ENCODE measurements at regions not wholly inside any gene's neighbourhood (a gene's known extent, or its start where the extent isn't known, plus 50 kb on each side); places are given as distances from the start of the nearest gene placed in this dataset.

DNA sequence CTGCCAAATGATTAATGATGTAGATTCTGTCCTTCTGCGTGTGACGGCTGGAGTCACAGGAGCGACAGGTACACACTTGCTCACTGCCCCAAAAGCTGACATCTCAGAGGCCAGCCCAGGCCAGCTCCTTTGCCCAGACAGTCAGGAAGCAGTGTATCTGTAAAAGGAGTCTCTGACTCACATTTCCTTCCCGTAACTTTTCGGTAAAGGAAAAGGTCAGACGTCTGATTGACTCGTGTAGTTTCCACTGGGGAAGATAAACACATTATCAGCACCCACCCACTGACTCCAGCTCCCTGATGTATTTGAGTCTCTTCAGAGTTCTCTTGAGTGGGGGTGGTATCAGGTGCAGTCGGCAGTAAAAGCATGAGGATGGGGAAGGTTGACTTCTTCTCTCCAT, 64.4 kb upstream of the WWC1 start:
- no peak for DNase-seq (ENCODE audit: low read depth in 2 of 2)

DNA sequence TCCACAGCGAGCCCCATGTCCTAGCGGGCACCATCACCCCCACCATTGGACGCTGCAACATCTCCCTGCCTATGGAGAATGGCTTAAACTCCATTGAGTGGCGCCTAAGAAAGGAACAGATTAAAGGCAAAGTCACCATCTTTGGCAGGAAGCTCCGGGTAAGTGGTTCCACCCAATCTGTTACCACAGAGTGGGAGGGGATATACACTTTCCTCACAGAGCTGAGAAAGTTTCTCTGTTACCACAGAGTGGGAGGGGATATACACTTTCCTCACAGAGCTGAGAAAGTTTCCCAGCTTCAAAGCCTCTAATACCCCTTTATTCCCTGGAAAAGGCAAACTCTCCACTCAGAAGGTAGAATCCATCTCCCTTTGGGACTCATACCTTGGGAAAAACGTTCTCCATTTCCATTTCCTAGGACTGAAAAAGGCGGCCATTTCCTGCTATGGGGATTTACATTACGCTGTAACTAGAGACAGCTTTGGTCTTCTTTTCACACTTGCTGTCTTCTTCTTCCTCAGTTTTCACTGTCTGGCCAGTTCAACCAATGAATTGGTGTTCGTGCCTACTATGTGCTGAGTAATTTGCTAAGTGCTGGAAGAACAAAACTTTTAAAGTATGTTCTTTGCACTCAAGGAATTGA, 63.4 kb upstream of the WWC1 start:
- DNase-seq (ENCODE audit: low read depth in 2 of 2): no peak

DNA sequence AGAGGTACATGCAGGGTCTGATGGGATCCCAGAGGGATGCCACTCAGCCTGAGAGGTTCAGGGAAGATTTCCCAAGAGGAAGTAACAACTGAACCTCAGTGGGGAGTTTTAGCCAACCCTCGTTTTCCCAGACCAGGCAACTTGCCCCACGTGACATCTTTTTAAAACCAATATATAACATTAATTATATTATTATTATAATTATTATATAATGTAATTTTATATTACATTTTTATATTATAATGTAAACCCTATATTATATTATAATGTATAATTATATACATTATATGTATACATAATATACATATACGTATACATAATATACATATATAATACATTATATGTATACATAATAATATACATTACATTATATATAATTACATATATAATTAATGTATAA, 62.8 kb upstream of the WWC1 start:
- no peak for DNase-seq (ENCODE audit: low read depth in 2 of 2)

DNA sequence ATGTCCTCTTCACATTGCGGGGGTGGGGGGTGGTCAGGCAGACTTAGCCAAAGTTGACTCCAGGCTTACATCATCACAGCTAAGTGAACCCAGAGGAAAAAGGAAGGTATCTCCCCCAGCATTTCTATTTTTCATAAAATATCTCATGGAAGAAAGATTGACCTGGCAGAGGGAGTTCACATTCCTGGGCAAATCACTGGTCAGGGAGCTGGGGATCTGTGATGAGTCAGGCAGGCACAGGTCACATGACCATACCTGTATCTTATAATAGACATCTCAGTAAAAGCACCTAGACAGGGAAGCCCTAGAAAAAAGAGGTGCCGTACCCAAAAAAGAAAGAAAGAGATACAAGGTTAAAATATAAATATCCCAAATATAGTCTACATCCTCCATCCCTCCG, 57.3 kb upstream of the WWC1 start:
- DNase-seq (ENCODE audit: low read depth in 2 of 2): no peak

DNA sequence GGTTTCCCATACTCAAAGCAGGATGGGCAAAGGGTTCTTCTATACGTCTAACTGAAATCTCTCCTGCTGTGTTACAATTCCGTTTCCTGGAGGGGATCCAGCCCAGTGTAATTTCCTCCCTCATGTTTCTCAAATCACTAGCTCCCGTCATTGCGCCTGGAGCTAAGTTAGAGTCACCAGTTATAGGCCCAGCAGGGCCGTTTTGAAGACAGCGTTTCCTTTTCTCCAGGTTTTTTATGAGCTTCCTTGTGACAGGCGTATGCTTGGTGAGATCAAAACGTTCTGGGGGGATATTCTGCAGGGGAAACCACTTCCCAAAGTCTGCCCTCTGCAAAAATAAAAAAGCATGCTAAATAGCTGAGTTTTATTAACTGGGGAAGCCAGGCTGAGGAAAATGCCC, 53.0 kb upstream of the WWC1 start:
- no peak for DNase-seq (ENCODE audit: low read depth in 2 of 2)

DNA sequence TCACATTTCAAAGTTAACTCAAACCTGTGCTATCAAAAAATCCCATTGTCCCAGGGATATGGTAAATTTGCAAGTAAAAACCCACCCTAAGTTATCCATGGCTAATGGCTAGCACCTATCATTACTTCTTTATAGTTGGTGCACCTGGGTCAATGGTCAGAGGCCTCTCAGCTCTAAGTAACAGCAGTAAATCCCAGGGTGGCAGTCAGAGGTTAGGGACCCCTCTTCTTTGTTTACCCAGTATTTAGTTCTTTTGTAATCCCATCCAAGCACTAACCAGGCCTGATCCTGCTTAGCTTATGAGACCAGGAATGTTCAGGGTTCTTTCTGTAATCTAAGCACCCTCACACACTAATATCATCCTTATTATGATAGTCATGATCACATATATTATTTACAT, 52.1 kb upstream of the WWC1 start:
- DNase-seq (ENCODE audit: low read depth in 2 of 2): no peak

All from activated CD8-positive, alpha-beta memory T cell treated with anti-CD3 and anti-CD28 coated beads for 4 hours (primary cell).